GM12892 (cell line): ENCODE measurements at regions not wholly inside any gene's neighbourhood (a gene's known extent, or its start where the extent isn't known, plus 50 kb on each side); places are given as distances from the start of the nearest gene placed in this dataset.

Experiments used
- DNase-seq: peaks from one replicate; pipeline ENCODE4 v3.0.0; 2011; ENCODE audit not compliant: insufficient read length
- FAIRE-seq: peaks from 2 replicates; lab custom pipeline; 2011; peaks lifted over from hg19 to GRCh38; lab: Jason Lieb, UNC
- POLR2A ChIP-seq: IDR thresholded peaks from 2 replicates; pipeline ENCODE4 v1.6.1; 2011; ENCODE audit warnings: low read depth, low read length, control low read depth
- POLR2AphosphoS5 ChIP-seq: IDR thresholded peaks from 2 replicates; pipeline ENCODE4 v1.6.1; 2011; ENCODE audit warnings: low read depth, low read length, control low read depth
- TAF1 ChIP-seq: IDR thresholded peaks from 2 replicates; pipeline ENCODE4 v1.6.1; 2011; ENCODE audit warnings: low read depth, mild to moderate bottlenecking, control low read depth, low read length, borderline replicate concordance

- FAIRE-seq (no peak), DNase-seq (no peak)
- no peak for TF ChIP-seq TAF1
- no peak for TF ChIP-seq POLR2AphosphoS5
- TF ChIP-seq POLR2A: no peak
Observed at GRCh38 chr6:19354181-19354580, 483.0 kb upstream of the ID4 start.

GRCh38 chr6:19356692-19357091 lies 480.5 kb upstream of the ID4 start:
- no peak for TF ChIP-seq POLR2AphosphoS5
- no peak for TF ChIP-seq POLR2A
- no peak for TF ChIP-seq TAF1
- no peak for FAIRE-seq
- DNase-seq: no peak

- DNase-seq (no peak), FAIRE-seq (no peak)
- TF ChIP-seq POLR2A: no peak
- TF ChIP-seq TAF1: no peak
Observed at GRCh38 chr6:19362396-19362795, 474.8 kb upstream of the ID4 start.

- no peak for DNase-seq
- TF ChIP-seq POLR2A (no peak), POLR2AphosphoS5 (no peak), TAF1 (no peak)
- no peak for FAIRE-seq
Observed at GRCh38 chr6:19368511-19368910, 468.7 kb upstream of the ID4 start.

GRCh38 chr6:19369785-19370184 lies 467.4 kb upstream of the ID4 start:
- DNase-seq: no peak
- no peak for FAIRE-seq
- TF ChIP-seq POLR2A: no peak
- TF ChIP-seq TAF1: no peak
- no peak for TF ChIP-seq POLR2AphosphoS5

GRCh38 chr6:19370831-19371230 lies 466.3 kb upstream of the ID4 start:
- TF ChIP-seq POLR2A (no peak), TAF1 (no peak), POLR2AphosphoS5 (no peak)
- no peak for FAIRE-seq
- no peak for DNase-seq

- no peak for TF ChIP-seq TAF1
- TF ChIP-seq POLR2A: no peak
- no peak for TF ChIP-seq POLR2AphosphoS5
- FAIRE-seq (no peak), DNase-seq (no peak)
Observed at GRCh38 chr6:19375613-19376012, 461.6 kb upstream of the ID4 start.

GRCh38 chr6:19377722-19378121 lies 459.4 kb upstream of the ID4 start:
- no peak for FAIRE-seq
- no peak for DNase-seq
- TF ChIP-seq POLR2AphosphoS5: no peak
- no peak for TF ChIP-seq TAF1
- TF ChIP-seq POLR2A: no peak

GRCh38 chr6:19380293-19380692 lies 456.9 kb upstream of the ID4 start:
- TF ChIP-seq POLR2AphosphoS5 (no peak), POLR2A (no peak), TAF1 (no peak)
- no peak for FAIRE-seq
- DNase-seq: no peak

- FAIRE-seq: no peak
- DNase-seq: no peak
- TF ChIP-seq POLR2A: no peak
- TF ChIP-seq TAF1: no peak
- no peak for TF ChIP-seq POLR2AphosphoS5
Observed at GRCh38 chr6:19382676-19383075, 454.5 kb upstream of the ID4 start.

- TF ChIP-seq POLR2AphosphoS5 (no peak), POLR2A (no peak), TAF1 (no peak)
- FAIRE-seq: no peak
- DNase-seq: no peak
Observed at GRCh38 chr6:19391926-19392325, 445.2 kb upstream of the ID4 start.

GRCh38 chr6:19394051-19394450 lies 443.1 kb upstream of the ID4 start:
- no peak for TF ChIP-seq POLR2A
- no peak for TF ChIP-seq TAF1
- no peak for TF ChIP-seq POLR2AphosphoS5
- DNase-seq: no peak
- FAIRE-seq: no peak

- no peak for TF ChIP-seq POLR2A
- TF ChIP-seq POLR2AphosphoS5: no peak
- TF ChIP-seq TAF1: no peak
- FAIRE-seq: no peak
- DNase-seq: no peak
Observed at GRCh38 chr6:19394687-19395086, 442.5 kb upstream of the ID4 start.
